ENCODE measurements at regions not wholly inside any gene's neighbourhood (a gene's known extent, or its start where the extent isn't known, plus 50 kb on each side); places are given as distances from the start of the nearest gene placed in this dataset.

DNA sequence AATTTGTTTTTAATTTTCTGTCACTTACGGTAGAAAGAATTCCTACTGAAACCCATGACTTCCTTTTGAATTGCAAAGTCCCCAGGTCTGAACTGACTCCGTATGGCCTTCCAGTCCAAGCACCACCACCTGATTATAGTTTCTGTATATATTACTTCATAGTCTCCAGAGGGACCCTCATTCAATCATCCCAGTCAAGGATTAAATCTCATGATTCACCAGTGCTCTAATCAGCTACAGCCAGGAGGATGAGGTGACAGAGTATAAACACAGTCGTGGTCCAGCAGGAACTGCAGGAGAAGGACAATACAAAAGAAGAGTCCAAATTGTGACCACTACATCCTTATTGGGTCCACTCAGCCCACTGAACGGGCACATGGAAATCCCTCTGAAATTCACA lies 418.9 kb upstream of the C16orf82 start:
- in situ Hi-C loops (cut with MboI): no loop called here
- TF ChIP-seq NBN (IDR thresholded peaks at IDR 0.05) (no peak), SIX5 (IDR thresholded peaks at IDR 0.05; ENCODE audit: low read depth, low read length, severe bottlenecking) (no peak), IRF4 (IDR thresholded peaks at IDR 0.05; ENCODE audit: low read depth, low read length) (no peak), PAX8 (IDR thresholded peaks at IDR 0.05) (no peak), TCF7 (IDR thresholded peaks at IDR 0.05; ENCODE audit: borderline replicate concordance) (no peak), NR2C2 (IDR thresholded peaks at IDR 0.05; ENCODE audit: borderline replicate concordance, control insufficient read depth, insufficient read length, low read depth) (no peak), CREM (IDR thresholded peaks at IDR 0.05; ENCODE audit: low read depth) (no peak), ZNF622 (IDR thresholded peaks at IDR 0.05) (no peak), EZH2 (IDR thresholded peaks at IDR 0.05; ENCODE audit: borderline replicate concordance, control insufficient read depth, low read depth, low read length) (no peak), RCOR1 (conservative IDR thresholded peaks at IDR 0.05; ENCODE audit: low read depth, low read length) (no peak), HCFC1 (IDR thresholded peaks at IDR 0.05; ENCODE audit: low read length) (no peak), SUPT20H (IDR thresholded peaks at IDR 0.05; ENCODE audit: borderline replicate concordance, control insufficient read depth, low read depth, low read length) (no peak), HDAC2 (IDR thresholded peaks at IDR 0.05) (no peak), ZNF384 (IDR thresholded peaks at IDR 0.05; ENCODE audit: borderline replicate concordance, low read depth, low read length) (no peak), JUNB (IDR thresholded peaks at IDR 0.05) (no peak), FOXK2 (IDR thresholded peaks at IDR 0.05) (no peak)
- TF ChIP-seq, protein P1, sequence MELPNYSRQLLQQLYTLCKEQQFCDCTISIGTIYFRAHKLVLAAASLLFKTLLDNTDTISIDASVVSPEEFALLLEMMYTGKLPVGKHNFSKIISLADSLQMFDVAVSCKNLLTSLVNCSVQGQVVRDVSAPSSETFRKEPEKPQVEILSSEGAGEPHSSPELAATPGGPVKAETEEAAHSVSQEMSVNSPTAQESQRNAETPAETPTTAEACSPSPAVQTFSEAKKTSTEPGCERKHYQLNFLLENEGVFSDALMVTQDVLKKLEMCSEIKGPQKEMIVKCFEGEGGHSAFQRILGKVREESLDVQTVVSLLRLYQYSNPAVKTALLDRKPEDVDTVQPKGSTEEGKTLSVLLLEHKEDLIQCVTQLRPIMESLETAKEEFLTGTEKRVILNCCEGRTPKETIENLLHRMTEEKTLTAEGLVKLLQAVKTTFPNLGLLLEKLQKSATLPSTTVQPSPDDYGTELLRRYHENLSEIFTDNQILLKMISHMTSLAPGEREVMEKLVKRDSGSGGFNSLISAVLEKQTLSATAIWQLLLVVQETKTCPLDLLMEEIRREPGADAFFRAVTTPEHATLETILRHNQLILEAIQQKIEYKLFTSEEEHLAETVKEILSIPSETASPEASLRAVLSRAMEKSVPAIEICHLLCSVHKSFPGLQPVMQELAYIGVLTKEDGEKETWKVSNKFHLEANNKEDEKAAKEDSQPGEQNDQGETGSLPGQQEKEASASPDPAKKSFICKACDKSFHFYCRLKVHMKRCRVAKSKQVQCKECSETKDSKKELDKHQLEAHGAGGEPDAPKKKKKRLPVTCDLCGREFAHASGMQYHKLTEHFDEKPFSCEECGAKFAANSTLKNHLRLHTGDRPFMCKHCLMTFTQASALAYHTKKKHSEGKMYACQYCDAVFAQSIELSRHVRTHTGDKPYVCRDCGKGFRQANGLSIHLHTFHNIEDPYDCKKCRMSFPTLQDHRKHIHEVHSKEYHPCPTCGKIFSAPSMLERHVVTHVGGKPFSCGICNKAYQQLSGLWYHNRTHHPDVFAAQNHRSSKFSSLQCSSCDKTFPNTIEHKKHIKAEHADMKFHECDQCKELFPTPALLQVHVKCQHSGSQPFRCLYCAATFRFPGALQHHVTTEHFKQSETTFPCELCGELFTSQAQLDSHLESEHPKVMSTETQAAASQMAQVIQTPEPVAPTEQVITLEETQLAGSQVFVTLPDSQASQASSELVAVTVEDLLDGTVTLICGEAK (IDR thresholded peaks at IDR 0.05; ENCODE audit: borderline replicate concordance): no peak
- TF ChIP-seq, protein P2, sequence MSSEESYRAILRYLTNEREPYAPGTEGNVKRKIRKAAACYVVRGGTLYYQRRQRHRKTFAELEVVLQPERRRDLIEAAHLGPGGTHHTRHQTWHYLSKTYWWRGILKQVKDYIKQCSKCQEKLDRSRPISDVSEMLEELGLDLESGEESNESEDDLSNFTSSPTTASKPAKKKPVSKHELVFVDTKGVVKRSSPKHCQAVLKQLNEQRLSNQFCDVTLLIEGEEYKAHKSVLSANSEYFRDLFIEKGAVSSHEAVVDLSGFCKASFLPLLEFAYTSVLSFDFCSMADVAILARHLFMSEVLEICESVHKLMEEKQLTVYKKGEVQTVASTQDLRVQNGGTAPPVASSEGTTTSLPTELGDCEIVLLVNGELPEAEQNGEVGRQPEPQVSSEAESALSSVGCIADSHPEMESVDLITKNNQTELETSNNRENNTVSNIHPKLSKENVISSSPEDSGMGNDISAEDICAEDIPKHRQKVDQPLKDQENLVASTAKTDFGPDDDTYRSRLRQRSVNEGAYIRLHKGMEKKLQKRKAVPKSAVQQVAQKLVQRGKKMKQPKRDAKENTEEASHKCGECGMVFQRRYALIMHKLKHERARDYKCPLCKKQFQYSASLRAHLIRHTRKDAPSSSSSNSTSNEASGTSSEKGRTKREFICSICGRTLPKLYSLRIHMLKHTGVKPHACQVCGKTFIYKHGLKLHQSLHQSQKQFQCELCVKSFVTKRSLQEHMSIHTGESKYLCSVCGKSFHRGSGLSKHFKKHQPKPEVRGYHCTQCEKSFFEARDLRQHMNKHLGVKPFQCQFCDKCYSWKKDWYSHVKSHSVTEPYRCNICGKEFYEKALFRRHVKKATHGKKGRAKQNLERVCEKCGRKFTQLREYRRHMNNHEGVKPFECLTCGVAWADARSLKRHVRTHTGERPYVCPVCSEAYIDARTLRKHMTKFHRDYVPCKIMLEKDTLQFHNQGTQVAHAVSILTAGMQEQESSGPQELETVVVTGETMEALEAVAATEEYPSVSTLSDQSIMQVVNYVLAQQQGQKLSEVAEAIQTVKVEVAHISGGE (CRISPR knock-in tag; IDR thresholded peaks at IDR 0.05): no peak
- no peak for DNase-seq (ENCODE audit: low read depth, low spot score)

More for the DNA sequence above, 418.9 kb upstream of the C16orf82 start:
- Histone ChIP-seq H3K79me2 (ENCODE audit: control insufficient read depth, insufficient read depth, low read length) (no peaks in the 10 kb centered on the region), H3K27me3 (replicated peaks in 1 of 2; ENCODE audit: control insufficient read depth in 2 of 2, insufficient read depth in 2 of 2, low read length in 1 of 2) (no peaks in the 10 kb centered on the region), H3K36me3 (ENCODE audit: control insufficient read depth in 2 of 2, insufficient read depth in 2 of 2, low read length in 1 of 2) (no peaks in the 10 kb centered on the region), H2AFZ (ENCODE audit: control insufficient read depth, low read depth, low read length) (no peak overlapping the region), H3K4me3 (no peak overlapping the region), H3K4me1 (ENCODE audit: control insufficient read depth, insufficient read depth, low read length) (no peaks in the 10 kb centered on the region), H3K9me3 (replicated peaks; ENCODE audit: control insufficient read depth, insufficient read depth, low read length) (no peaks in the 10 kb centered on the region), H3K27ac (ENCODE audit: control insufficient read depth, insufficient read depth) (no peak overlapping the region), H4K20me1 (ENCODE audit: control insufficient read depth, insufficient read depth) (no peaks in the 10 kb centered on the region), H3K4me2 (ENCODE audit: control insufficient read depth, insufficient read depth) (no peak overlapping the region), H3K9ac (ENCODE audit: control insufficient read depth, insufficient read depth, low read length) (no peak overlapping the region)
- ATAC-seq (no peak), FAIRE-seq (no peak)
- BruUV-seq (replicated peaks): no TSS peak
- ChIA-PET SMC1A (ENCODE audit: uncharacterized antibody, unreplicated experiment) (no interaction called here), CTCF (no interaction called here), RAD21 (ENCODE audit: unreplicated experiment) (no interaction called here), POLR2A (no interaction called here)
- 9% methylated on average over 4 of the region's 4 CpGs for WGBS (ENCODE audit: insufficient coverage, insufficient replicate concordance, low lambda C conversion rate, missing lambda C conversion rate)
- intact Hi-C loops (cut with micrococcal nuclease; ENCODE audit: unreplicated experiment): no loop called here

Data from GM12878 (cell line).